ENCODE measurements at regions not wholly inside any gene's neighbourhood (a gene's known extent, or its start where the extent isn't known, plus 50 kb on each side); places are given as distances from the start of the nearest gene placed in this dataset.

DNA sequence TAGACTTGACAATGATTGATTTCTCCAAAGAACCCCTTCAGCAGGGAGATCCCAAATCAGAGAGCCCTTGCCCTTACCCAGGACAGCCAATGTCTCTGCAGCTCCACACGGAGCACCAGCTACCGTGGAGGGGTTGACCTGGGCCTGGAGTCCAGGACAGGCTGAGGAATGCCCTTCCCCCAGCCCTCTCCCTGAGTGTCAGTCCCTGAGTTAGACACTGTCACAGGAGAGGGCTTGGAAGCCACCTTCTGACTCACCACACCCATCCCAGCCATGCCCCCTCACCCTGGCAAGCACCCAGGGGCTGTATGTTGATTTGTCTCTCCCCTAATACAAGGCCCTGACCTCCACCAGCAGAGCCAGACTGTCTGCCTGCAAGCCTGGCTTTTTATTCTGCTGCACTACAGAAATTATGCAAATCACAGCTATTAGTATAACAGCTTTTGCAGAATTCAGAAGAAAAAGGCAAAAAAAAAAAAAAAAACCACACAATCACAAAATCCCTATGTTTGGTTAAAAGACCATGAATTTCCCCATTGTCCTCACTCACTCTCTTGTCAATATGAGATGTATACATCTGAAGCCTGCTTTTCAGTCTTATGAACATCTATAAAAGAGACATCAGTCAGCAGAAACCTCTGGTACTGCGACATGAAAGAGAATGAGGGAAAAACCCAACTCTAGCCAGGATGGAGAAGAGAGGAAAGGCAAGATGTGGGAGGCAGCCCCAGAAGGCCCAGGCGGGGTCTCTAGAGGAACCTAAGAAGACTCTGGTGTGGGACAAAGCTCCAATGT, 240.7 kb downstream of the UQCRFS1 start:
- TF ChIP-seq, protein P1, sequence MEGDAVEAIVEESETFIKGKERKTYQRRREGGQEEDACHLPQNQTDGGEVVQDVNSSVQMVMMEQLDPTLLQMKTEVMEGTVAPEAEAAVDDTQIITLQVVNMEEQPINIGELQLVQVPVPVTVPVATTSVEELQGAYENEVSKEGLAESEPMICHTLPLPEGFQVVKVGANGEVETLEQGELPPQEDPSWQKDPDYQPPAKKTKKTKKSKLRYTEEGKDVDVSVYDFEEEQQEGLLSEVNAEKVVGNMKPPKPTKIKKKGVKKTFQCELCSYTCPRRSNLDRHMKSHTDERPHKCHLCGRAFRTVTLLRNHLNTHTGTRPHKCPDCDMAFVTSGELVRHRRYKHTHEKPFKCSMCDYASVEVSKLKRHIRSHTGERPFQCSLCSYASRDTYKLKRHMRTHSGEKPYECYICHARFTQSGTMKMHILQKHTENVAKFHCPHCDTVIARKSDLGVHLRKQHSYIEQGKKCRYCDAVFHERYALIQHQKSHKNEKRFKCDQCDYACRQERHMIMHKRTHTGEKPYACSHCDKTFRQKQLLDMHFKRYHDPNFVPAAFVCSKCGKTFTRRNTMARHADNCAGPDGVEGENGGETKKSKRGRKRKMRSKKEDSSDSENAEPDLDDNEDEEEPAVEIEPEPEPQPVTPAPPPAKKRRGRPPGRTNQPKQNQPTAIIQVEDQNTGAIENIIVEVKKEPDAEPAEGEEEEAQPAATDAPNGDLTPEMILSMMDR (IDR thresholded peaks at IDR 0.05) = no peak
- no peak for TF ChIP-seq POLR2A (IDR thresholded peaks at IDR 0.05)

All from heart left ventricle (tissue), 13 donors.